Brain pericyte (primary cell): ENCODE measurements at regions not wholly inside any gene's neighbourhood (a gene's known extent, or its start where the extent isn't known, plus 50 kb on each side); places are given as distances from the start of the nearest gene placed in this dataset.
"Not testable (repeated sequence)": the region's sequence is repeated elsewhere in the genome, so short reads cannot be mapped to it uniquely, and the experiment has no call there.

Experiments
- DNase-seq: peaks from one replicate; pipeline ENCODE4 v3.0.0-alpha.2; 2012; ENCODE audit warnings: low read depth, low spot score

- no peak for DNase-seq
Observed at GRCh38 chr6:4379958-4380357, 244.6 kb upstream of the ECI2 start.

GRCh38 chr6:4378319-4378996 lies 243.1 kb upstream of the ECI2 start:
- DNase-seq: no peak

GRCh38 chr6:4377603-4378002 lies 242.2 kb upstream of the ECI2 start:
- DNase-seq: no peak

DNA sequence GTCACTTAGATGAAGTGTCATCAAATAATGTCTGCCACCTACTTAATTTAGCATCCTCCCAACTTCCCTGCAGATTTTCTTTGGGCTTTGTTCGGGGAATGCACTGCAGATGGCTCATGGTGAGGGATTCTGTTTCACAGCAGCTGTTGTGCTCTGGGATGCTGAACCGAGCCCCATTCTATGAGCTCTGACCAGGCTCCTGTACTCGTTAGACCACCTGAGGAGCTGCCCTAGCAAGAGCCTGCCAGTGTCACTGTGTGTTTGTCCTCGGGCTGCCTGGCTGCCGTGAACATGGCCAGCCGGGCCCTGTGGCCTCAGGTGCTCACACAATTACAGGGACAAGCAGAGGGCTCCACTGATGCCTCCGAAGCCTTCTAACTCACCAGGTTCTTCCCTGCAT lies 238.8 kb upstream of the ECI2 start:
- no peak for DNase-seq

GRCh38 chr6:4372866-4373265 lies 237.5 kb upstream of the ECI2 start:
- DNase-seq: no peak

GRCh38 chr6:4371207-4371921 lies 236.0 kb upstream of the ECI2 start:
- no peak for DNase-seq

DNA sequence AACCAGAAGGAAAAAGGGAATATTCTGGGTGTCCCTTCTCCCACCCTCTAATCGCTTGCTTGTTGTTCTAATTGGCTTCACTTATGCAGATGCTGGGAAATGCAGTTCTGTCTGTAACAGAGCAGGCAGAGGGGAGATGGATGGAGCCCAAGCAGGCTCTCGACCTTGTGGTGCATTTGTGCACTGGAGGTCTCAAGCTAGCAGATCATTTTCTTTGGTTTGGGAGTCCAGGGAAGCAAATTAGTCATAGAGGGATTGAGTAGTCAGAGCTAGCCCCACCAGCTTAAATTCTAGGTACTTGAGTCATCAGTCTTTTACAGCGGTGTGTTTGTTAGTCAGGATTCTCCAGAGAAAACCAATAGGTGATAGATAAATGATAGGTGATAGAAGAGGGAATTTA lies 234.7 kb upstream of the ECI2 start:
- DNase-seq: no peak

- DNase-seq: no peak
Observed at GRCh38 chr6:4369616-4370015, 234.2 kb upstream of the ECI2 start.

DNA sequence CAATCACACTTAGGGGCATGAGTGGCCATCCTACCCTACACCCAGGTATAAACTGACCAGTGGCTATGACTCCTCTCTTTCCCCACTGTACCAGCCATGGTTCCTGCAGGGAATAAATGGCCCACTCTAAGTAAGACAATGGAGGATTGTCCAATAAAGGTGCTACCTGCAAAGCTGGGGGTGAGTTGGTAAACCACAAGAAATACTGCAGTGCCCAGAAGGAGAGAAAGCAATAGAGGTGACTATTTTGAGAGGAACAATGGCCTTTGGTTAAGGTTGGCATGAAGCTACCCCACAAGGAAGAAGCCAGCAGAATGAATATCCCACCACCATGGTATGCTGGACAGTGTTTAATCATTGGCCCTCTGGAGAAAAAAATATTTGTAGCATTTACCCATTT lies 233.3 kb upstream of the ECI2 start:
- DNase-seq: no peak

DNA sequence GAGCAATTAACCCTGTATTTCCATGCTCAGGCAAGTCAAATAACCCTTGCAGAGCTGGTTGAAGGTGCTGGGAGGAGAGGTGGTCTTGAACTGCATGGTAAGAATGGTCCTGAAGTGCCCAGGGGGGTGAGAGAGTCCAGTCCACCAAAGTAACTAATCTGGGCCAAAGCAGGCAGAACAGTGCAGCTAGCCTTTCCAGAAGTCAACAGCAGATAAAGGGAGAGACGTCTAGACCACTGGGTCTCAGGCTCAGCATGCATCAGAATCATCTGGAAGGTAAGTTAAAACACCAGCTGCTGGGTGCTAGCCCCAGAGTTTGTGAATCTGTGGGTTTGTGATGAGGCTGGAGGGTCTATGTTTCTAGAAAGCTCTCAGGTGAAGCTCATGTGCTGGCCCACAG lies 232.3 kb upstream of the ECI2 start:
- DNase-seq: no peak

GRCh38 chr6:4366635-4367395 lies 231.4 kb upstream of the ECI2 start:
- no peak for DNase-seq

- no peak for DNase-seq
Observed at GRCh38 chr6:4365686-4366085, 230.3 kb upstream of the ECI2 start.

- DNase-seq: no peak
Observed at GRCh38 chr6:4364711-4365110, 229.3 kb upstream of the ECI2 start.

DNA sequence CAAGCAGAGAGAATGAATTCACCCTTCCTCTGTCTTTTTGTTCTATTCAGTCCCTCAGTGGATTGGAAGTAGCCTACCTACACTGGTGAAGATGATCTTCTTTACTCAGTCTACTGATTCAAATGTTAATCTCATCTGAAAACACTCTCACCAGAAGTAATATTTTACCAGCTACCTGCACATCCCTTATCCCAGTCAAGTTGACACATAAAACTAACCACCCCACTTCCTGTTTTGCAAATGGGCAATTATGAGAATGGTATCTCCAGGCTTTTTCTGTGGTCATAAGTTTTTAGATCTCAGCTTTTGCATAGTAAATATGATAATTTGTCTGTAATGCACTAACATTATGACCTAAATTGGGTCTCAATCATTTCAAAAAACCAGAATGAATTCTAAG lies 228.8 kb upstream of the ECI2 start:
- no peak for DNase-seq

- no peak for DNase-seq
Observed at GRCh38 chr6:4363656-4364055, 228.3 kb upstream of the ECI2 start.

- DNase-seq: no peak
Observed at GRCh38 chr6:4362326-4362725, 227.0 kb upstream of the ECI2 start.

- no peak for DNase-seq
Observed at GRCh38 chr6:4360920-4361319, 225.5 kb upstream of the ECI2 start.

- no peak for DNase-seq
Observed at GRCh38 chr6:4359108-4359730, 223.8 kb upstream of the ECI2 start.

- DNase-seq: peak; percentile 84
Observed at GRCh38 chr6:4358414-4359107, 223.2 kb upstream of the ECI2 start.

DNA sequence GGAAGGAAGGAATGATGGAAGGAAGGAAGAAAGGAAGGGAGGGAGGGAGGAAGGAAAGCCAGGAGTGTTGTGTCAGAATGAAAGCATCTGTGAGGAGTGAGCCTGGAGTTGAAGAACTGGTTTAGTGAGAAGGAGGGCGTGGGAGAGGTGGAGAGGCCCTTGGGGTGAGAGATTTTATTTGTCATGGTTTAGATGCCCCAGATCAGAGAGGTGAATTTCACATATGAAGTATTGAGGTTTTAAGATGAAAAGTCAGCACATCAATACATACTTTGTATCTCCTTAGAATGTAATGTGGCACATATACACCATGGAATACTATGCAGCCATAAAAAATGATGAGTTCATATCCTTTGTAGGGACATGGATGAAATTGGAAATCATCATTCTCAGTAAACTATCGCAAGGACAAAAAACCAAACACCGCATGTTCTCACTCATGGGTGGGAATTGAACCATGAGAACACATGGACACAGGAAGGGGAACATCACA lies 222.3 kb upstream of the ECI2 start:
- DNase-seq: not testable (repeated sequence)

- DNase-seq: no peak
Observed at GRCh38 chr6:4356899-4357659, 221.7 kb upstream of the ECI2 start.
